ENCODE measurements at regions not wholly inside any gene's neighbourhood (a gene's known extent, or its start where the extent isn't known, plus 50 kb on each side); places are given as distances from the start of the nearest gene placed in this dataset.

GRCh38 chr2:122506620-122507019 is 751.2 kb downstream of the TSN start:
- no peak for DNase-seq (ENCODE audit: low spot score)

- DNase-seq (ENCODE audit: low spot score), result no peak
Observed at GRCh38 chr2:122507261-122507660, 751.8 kb downstream of the TSN start.

GRCh38 chr2:122512091-122512490 is 756.6 kb downstream of the TSN start:
- DNase-seq (ENCODE audit: low spot score), result no peak

- no peak for DNase-seq (ENCODE audit: low spot score)
Observed at GRCh38 chr2:122514451-122514996, 759.1 kb downstream of the TSN start.

GRCh38 chr2:122515731-122516290 is 760.4 kb downstream of the TSN start:
- DNase-seq (ENCODE audit: low spot score), result no peak

- no peak for DNase-seq (ENCODE audit: low spot score)
Observed at GRCh38 chr2:122516775-122517174, 761.3 kb downstream of the TSN start.

GRCh38 chr2:122519366-122519765 is 763.9 kb downstream of the TSN start:
- DNase-seq (ENCODE audit: low spot score), result no peak

- DNase-seq (ENCODE audit: low spot score), result no peak
Observed at GRCh38 chr2:122519821-122520611, 764.6 kb downstream of the TSN start.

- no peak for DNase-seq (ENCODE audit: low spot score)
Observed at GRCh38 chr2:122523143-122523542, 767.7 kb downstream of the TSN start.

- DNase-seq (ENCODE audit: low spot score), result no peak
Observed at GRCh38 chr2:122523981-122524380, 768.5 kb downstream of the TSN start.

- DNase-seq (ENCODE audit: low spot score), result no peak
Observed at GRCh38 chr2:122525336-122525735, 769.9 kb downstream of the TSN start.

- DNase-seq (ENCODE audit: low spot score), result no peak
Observed at GRCh38 chr2:122528061-122528460, 772.6 kb downstream of the TSN start.

- no peak for DNase-seq (ENCODE audit: low spot score)
Observed at GRCh38 chr2:122528958-122529705, 773.7 kb downstream of the TSN start.

GRCh38 chr2:122530814-122531213 is 775.4 kb downstream of the TSN start:
- DNase-seq (ENCODE audit: low spot score), result no peak

GRCh38 chr2:122531290-122532071 is 776.0 kb downstream of the TSN start:
- no peak for DNase-seq (ENCODE audit: low spot score)

GRCh38 chr2:122532072-122532344 is 776.6 kb downstream of the TSN start:
- no peak for DNase-seq (ENCODE audit: low spot score)

- no peak for DNase-seq (ENCODE audit: low spot score)
Observed at GRCh38 chr2:122532481-122532880, 777.0 kb downstream of the TSN start.

- DNase-seq (ENCODE audit: low spot score), result no peak
Observed at GRCh38 chr2:122535960-122536505, 780.6 kb downstream of the TSN start.

GRCh38 chr2:122539311-122539710 is 783.9 kb downstream of the TSN start:
- DNase-seq (ENCODE audit: low spot score), result peak; percentile 11

- DNase-seq (ENCODE audit: low spot score), result no peak
Observed at GRCh38 chr2:122539920-122540319, 784.5 kb downstream of the TSN start.

GRCh38 chr2:122542236-122542635 is 786.8 kb downstream of the TSN start:
- DNase-seq (ENCODE audit: low spot score), result no peak

GRCh38 chr2:122542646-122543045 is 787.2 kb downstream of the TSN start:
- DNase-seq (ENCODE audit: low spot score), result no peak

Data from COLO829 (cell line).